ENCODE measurements at regions not wholly inside any gene's neighbourhood (a gene's known extent, or its start where the extent isn't known, plus 50 kb on each side); places are given as distances from the start of the nearest gene placed in this dataset.

DNA sequence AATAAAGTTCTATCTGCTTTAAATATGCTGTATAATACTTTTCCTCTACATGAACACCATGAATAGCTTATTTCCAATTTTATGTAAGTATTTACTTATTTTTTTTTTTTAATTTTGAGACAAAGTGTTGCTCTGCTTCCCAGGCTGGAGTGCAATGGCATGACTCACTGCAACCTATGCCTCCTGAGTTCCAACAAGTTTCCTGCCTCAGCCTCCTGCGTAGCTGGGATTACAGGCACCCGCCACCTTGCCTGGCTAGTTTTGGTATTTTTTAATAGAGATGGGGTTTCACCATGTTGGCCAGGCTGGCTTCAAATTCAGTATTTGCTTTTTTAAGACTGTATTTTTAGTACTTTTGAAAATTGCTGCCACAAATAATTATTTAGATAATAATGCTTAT lies 1365.9 kb downstream of the GRIK2 start:
- TF ChIP-seq, protein P1, sequence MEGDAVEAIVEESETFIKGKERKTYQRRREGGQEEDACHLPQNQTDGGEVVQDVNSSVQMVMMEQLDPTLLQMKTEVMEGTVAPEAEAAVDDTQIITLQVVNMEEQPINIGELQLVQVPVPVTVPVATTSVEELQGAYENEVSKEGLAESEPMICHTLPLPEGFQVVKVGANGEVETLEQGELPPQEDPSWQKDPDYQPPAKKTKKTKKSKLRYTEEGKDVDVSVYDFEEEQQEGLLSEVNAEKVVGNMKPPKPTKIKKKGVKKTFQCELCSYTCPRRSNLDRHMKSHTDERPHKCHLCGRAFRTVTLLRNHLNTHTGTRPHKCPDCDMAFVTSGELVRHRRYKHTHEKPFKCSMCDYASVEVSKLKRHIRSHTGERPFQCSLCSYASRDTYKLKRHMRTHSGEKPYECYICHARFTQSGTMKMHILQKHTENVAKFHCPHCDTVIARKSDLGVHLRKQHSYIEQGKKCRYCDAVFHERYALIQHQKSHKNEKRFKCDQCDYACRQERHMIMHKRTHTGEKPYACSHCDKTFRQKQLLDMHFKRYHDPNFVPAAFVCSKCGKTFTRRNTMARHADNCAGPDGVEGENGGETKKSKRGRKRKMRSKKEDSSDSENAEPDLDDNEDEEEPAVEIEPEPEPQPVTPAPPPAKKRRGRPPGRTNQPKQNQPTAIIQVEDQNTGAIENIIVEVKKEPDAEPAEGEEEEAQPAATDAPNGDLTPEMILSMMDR (IDR thresholded peaks at IDR 0.05), result no peak

DNA sequence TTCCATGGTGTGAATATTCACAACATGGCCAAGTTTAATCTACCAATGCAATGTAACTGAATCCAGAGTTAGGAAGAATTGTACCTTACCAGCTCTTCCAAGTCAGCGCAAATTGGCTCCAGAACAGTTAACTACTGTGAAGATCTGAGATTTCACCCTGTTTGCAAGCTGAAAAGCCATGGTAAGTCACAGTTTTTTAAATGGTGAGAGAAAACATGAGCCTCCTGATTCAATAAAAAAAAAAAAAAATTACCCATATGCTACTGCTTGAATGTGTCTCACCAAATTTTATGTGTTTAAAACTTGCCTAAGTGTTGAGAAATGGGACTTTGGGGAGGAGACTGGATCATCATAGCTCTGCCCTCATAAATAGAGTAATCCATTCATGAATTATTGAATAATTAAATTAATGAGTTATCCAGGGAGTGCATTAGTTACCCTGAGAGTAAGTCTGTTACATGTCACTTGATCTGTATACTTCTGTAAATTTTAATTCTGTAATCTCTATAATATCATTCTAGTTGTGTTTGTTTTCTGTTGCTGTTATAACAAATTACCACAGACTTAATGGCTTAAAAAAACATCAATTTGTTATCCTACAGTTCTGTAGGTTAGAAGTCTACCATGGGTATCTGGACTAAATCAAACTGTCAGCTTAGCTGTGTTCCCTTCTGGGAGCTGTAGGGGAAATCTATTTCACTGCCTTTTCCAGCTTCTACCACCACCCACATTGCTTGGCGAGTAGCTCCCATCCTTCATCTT lies 1355.9 kb downstream of the GRIK2 start:
- TF ChIP-seq, protein P1 (IDR thresholded peaks at IDR 0.05), result no peak

DNA sequence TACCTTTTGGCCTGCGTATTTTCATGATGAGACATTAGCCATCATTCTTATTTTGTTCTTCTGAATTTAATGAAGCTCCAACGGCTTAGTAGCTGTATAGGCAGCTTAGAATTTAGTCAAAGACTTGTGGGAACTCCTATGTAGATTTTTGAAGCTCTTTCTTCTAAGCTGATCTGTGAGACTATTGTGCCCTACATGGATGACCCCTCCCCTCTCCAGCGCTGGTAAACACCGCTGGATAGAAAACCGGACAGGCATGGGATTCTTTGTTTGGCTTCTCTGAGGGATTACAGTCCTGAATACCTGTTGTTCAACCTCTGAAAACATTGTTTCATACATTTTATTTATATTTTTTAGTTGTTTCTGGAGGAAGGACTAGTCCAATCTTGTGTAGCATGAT lies 1353.4 kb downstream of the GRIK2 start:
- TF ChIP-seq, protein P1 (IDR thresholded peaks at IDR 0.05), result no peak

DNA sequence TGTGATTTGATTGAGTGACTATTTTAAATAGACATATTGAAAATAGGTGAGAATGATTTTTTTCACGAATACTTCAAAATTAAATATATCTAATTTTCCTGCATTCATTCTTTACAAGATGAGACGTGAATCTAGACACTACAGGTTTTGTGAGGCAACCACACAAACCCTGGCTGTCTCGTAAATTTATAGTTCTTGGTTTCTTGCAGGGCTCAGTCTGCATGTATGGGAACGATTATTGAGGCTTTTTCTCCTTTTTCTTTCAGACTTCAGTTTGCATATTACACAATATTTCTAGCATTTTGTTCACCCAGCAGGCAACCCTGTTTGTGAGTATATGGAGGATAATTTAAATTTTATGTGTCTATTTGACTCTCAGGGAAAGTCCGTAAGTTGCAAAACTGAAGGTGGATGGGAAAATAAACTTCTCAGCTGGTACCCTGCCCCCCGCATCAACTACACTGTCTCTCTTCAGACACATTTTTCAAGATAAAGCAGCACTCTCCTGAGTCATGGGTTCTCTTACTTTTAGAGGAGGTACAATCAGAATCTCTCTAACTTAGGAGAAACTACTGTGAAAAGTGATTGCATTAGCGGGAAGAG lies 1349.3 kb downstream of the GRIK2 start:
- TF ChIP-seq, protein P1 (IDR thresholded peaks at IDR 0.05), result no peak

DNA sequence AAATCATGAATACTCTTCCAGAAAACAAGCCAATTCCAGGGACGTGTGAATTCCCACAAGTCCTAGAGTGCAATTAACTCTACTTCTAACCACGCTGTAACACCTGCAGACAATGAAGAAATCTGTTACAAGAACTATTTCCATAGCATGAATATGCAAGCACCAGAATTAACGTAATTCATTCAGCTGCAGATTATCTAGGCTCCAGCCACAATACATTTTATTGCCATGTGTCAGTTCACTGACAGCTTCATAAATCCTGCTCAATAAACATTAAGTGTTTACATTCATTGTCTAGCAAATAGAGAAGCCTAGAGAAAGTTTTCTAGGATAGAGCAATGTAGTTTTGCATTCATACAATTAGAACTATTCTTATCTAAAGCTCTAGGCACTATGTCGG lies 1348.5 kb downstream of the GRIK2 start:
- TF ChIP-seq, protein P1 (IDR thresholded peaks at IDR 0.05), result no peak

DNA sequence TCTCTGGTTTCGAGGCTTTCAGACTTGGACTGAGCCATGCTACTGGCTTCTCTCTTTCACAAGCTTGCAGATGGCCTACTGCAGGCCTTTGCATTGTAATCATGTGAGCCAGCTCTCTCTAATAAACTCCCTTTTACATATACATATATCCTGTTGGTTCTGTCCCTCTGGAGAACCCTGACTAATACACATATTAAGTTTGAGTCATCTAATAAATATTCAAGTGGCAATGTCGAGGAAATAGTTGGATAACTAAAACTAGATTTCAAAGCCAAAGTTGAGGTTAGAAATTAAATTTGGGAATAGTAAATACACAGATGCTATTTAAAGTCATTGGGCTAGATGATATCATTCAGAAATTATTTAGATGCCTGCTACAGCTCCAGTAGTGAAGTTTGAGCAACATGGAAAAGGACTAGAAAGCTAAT lies 1343.4 kb downstream of the GRIK2 start:
- TF ChIP-seq, protein P1 (IDR thresholded peaks at IDR 0.05), result no peak

DNA sequence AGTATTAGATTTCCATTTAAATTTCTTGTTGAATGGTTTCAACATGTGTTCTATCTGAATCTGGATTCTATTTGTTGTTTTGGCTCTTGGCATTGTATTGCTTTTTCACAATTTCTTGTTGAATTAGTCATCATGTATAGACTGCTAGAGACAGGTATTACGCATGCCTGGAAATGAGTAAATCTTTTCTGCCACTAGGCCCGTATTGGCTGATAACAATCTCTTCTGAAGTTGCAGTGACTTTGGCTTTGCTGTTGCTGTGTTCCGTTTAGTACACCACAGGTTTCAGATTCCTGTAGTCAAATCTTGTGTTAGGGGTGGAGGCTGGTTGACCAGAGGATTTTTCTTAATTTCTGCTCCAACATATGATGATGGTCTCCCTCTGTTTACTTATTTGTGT lies 1339.4 kb downstream of the GRIK2 start:
- TF ChIP-seq, protein P1 (IDR thresholded peaks at IDR 0.05), result no peak
